ENCODE measurements at regions not wholly inside any gene's neighbourhood (a gene's known extent, or its start where the extent isn't known, plus 50 kb on each side); places are given as distances from the start of the nearest gene placed in this dataset.

DNA sequence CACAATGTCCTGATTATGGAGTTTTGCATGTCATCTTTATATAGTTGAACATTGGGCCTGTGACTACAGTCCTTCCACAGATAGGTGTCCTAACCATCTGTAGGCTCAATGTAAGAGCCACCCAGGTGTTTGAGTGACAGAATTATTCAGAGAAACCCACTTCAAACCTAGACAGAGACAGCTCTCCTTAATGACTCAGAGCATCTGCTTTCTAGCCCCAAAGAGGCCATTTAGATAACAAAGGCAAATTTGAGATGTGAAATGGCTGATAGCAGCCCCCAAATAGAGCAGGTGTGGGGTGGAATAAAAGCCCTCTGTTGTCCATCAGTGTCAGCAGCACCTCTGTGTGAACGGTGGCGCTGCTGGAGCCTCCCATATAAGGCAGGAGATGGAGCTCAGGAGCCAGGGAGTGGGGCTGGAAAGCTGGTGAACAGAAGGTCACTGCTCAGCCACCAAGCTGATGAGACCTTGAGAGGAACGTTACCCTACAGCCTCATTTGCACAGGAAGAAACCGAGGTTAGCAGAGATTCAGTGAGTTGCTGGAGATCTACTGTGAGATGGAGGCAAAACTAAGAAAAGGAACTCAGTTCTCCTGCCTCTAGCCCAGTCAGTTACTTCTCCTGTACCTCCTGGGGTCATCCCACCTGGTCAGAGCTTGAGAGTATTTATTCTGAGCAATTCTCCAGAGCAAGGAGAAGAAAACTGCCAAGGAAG is 153.3 kb upstream of the LNX1 start:
- no peaks in the 10 kb centered on the region for H3K36me3 ChIP-seq (replicated peaks in 1 of 2; ENCODE audit: control insufficient read depth in 1 of 2, insufficient read depth in 2 of 2, low read length in 2 of 2)
- ChIA-PET POLR2A (no interaction called here), CTCF (ENCODE audit: low intra/inter-chr PET ratio, low total read pairs) (no interaction called here)
- no peaks in the 10 kb centered on the region for H3K79me2 ChIP-seq (ENCODE audit: insufficient read depth, low read length)
- TF ChIP-seq RFXAP (CRISPR knock-in tag; IDR thresholded peaks at IDR 0.05; ENCODE audit: borderline replicate concordance) (no peak), RAD21 (CRISPR knock-in tag; IDR thresholded peaks at IDR 0.05) (no peak), SRF (IDR thresholded peaks at IDR 0.05; ENCODE audit: low read depth, low read length) (peak; percentile 59), HNRNPK (IDR thresholded peaks at IDR 0.05; ENCODE audit: low read depth, low read length, poor library complexity, severe bottlenecking) (no peak), STAG1 (CRISPR knock-in tag; IDR thresholded peaks at IDR 0.05) (peak; percentile 39)
- TF ChIP-seq, protein P1, sequence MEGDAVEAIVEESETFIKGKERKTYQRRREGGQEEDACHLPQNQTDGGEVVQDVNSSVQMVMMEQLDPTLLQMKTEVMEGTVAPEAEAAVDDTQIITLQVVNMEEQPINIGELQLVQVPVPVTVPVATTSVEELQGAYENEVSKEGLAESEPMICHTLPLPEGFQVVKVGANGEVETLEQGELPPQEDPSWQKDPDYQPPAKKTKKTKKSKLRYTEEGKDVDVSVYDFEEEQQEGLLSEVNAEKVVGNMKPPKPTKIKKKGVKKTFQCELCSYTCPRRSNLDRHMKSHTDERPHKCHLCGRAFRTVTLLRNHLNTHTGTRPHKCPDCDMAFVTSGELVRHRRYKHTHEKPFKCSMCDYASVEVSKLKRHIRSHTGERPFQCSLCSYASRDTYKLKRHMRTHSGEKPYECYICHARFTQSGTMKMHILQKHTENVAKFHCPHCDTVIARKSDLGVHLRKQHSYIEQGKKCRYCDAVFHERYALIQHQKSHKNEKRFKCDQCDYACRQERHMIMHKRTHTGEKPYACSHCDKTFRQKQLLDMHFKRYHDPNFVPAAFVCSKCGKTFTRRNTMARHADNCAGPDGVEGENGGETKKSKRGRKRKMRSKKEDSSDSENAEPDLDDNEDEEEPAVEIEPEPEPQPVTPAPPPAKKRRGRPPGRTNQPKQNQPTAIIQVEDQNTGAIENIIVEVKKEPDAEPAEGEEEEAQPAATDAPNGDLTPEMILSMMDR (CRISPR knock-in tag; IDR thresholded peaks at IDR 0.05): peak; percentile 39
- BruUV-seq (replicated peaks): no TSS peak
- no peaks in the 10 kb centered on the region for H3K9me3 ChIP-seq (ENCODE audit: low read length)
- in situ Hi-C loops (cut with HindIII; ENCODE audit: extremely low pct_ligation_motif_present, low pct_unique_long_range_greater_than_20kb): no loop called here
- no peak overlapping the region for H3K27ac ChIP-seq (ENCODE audit: extremely low read length, insufficient read depth, low read length)
- no peak overlapping the region for H3K9ac ChIP-seq (ENCODE audit: insufficient read depth, low read depth, low read length)
- H3K4me2 ChIP-seq (ENCODE audit: low read depth, low read length): no peak overlapping the region
- FAIRE-seq (no peak), DNase-seq (ENCODE audit: low spot score) (peak; percentile 2), ATAC-seq (peak; percentile 87)
- intact Hi-C loops (cut with micrococcal nuclease; ENCODE audit: unreplicated experiment): no loop called here
- no peaks in the 10 kb centered on the region for H3K4me1 ChIP-seq (ENCODE audit: insufficient read depth, low read length)
- 0% methylated on average over 2 of the region's 4 CpGs for WGBS (ENCODE audit: low lambda C conversion rate)
- no peaks in the 10 kb centered on the region for H3K27me3 ChIP-seq (ENCODE audit: control insufficient read depth in 1 of 2, insufficient read depth in 2 of 2, low read length in 2 of 2)
- no peaks in the 10 kb centered on the region for H4K20me1 ChIP-seq (ENCODE audit: insufficient read depth, low read length)
- H2AFZ ChIP-seq (ENCODE audit: low read length): no peak overlapping the region
- no peak overlapping the region for H3K4me3 ChIP-seq (replicated peaks in 1 of 3; ENCODE audit: insufficient read depth in 1 of 3, low read depth in 2 of 3, low read length in 3 of 3)
